Activated naive CD4-positive, alpha-beta T cell treated with anti-CD3 and anti-CD28 coated beads, Interleukin-2, amount 10 ng/mL, durations not matched to agents 7 days and 5 days (primary cell): ENCODE measurements at regions not wholly inside any gene's neighbourhood (a gene's known extent, or its start where the extent isn't known, plus 50 kb on each side); places are given as distances from the start of the nearest gene placed in this dataset.
"Not testable (repeated sequence)": the region's sequence is repeated elsewhere in the genome, so short reads cannot be mapped to it uniquely, and the experiment has no call there.

Experiments
- CTCF ChIA-PET: fragments of 350-600 bp; sonication (Branson Sonifier 250); formaldehyde crosslinking; loops from one replicate; lab custom pipeline; 2021; ENCODE audit warnings: antibody characterized with exemption; lab: Charles Lee
- DNase-seq: peaks from one replicate; pipeline ENCODE4 v3.0.0-alpha.2; 2020
- H3K27ac Mint-ChIP-seq: one replicate; pipeline ENCODE4 v1.8.0; 2021; ENCODE audit warnings: mild to moderate bottlenecking, moderate library complexity, mixed read lengths
- H3K27me3 Mint-ChIP-seq: one replicate; pipeline ENCODE4 v1.8.0; 2021; ENCODE audit warnings: mild to moderate bottlenecking, mixed read lengths
- H3K36me3 Mint-ChIP-seq: one replicate; pipeline ENCODE4 v1.8.0; 2021; ENCODE audit warnings: mixed read lengths
- H3K4me1 Mint-ChIP-seq: one replicate; pipeline ENCODE4 v1.8.0; 2021; ENCODE audit warnings: mixed read lengths
- H3K4me3 Mint-ChIP-seq: one replicate; pipeline ENCODE4 v1.8.0; 2021; ENCODE audit warnings: mild to moderate bottlenecking, moderate library complexity, mixed read lengths
- H3K9me3 Mint-ChIP-seq: one replicate; pipeline ENCODE4 v1.8.0; 2021; ENCODE audit warnings: mixed read lengths

- Mint-ChIP-seq H3K27ac (no peak overlapping the region), H3K27me3 (no peaks in the 10 kb centered on the region), H3K4me3 (no peak overlapping the region), H3K36me3 (no peaks in the 10 kb centered on the region), H3K4me1 (no peaks in the 10 kb centered on the region), H3K9me3 (no peaks in the 10 kb centered on the region)
- DNase-seq = no peak
- CTCF ChIA-PET = no interaction called here
Measured at GRCh38 chr15:100772892-100773520, 106.6 kb upstream of the ALDH1A3 start.

- H3K36me3 Mint-ChIP-seq, H3K4me1 Mint-ChIP-seq, H3K9me3 Mint-ChIP-seq, H3K4me3 Mint-ChIP-seq, DNase-seq, H3K27ac Mint-ChIP-seq, H3K27me3 Mint-ChIP-seq, CTCF ChIA-PET: not testable (repeated sequence)
Measured at GRCh38 chr15:100774044-100774443, 105.6 kb upstream of the ALDH1A3 start.

- H3K9me3 Mint-ChIP-seq = no peaks in the 10 kb centered on the region
- CTCF ChIA-PET = no interaction called here
- H3K4me1 Mint-ChIP-seq = no peaks in the 10 kb centered on the region
- no peak overlapping the region for H3K27ac Mint-ChIP-seq
- no peaks in the 10 kb centered on the region for H3K36me3 Mint-ChIP-seq
- H3K4me3 Mint-ChIP-seq = no peak overlapping the region
- DNase-seq = no peak
- H3K27me3 Mint-ChIP-seq = no peaks in the 10 kb centered on the region
Measured at GRCh38 chr15:100775581-100776185, 103.9 kb upstream of the ALDH1A3 start.

GRCh38 chr15:100777821-100778220 is 101.8 kb upstream of the ALDH1A3 start:
- Mint-ChIP-seq H3K27me3 (no peaks in the 10 kb centered on the region), H3K36me3 (no peaks in the 10 kb centered on the region), H3K4me3 (no peak overlapping the region), H3K4me1 (no peaks in the 10 kb centered on the region), H3K27ac (no peak overlapping the region), H3K9me3 (no peaks in the 10 kb centered on the region)
- no peak for DNase-seq
- CTCF ChIA-PET = no interaction called here

GRCh38 chr15:100778831-100779288 is 100.8 kb upstream of the ALDH1A3 start:
- Mint-ChIP-seq H3K9me3 (no peaks in the 10 kb centered on the region), H3K27ac (no peak overlapping the region), H3K36me3 (no peaks in the 10 kb centered on the region)

GRCh38 chr15:100779331-100780207 is 100.1 kb upstream of the ALDH1A3 start:
- Mint-ChIP-seq H3K4me1 (no peaks in the 10 kb centered on the region), H3K4me3 (no peak overlapping the region), H3K27ac (no peak overlapping the region), H3K27me3 (no peaks in the 10 kb centered on the region), H3K9me3 (no peaks in the 10 kb centered on the region), H3K36me3 (no peaks in the 10 kb centered on the region)
- CTCF ChIA-PET = no interaction called here
- DNase-seq = no peak

More at GRCh38 chr15:100778831-100779288, 100.8 kb upstream of the ALDH1A3 start:
- Mint-ChIP-seq H3K27me3 (no peaks in the 10 kb centered on the region), H3K4me3 (no peak overlapping the region), H3K4me1 (no peaks in the 10 kb centered on the region)
- no peak for DNase-seq
- CTCF ChIA-PET = no interaction called here

- Mint-ChIP-seq H3K9me3 (no peaks in the 10 kb centered on the region), H3K27ac (no peak overlapping the region), H3K36me3 (no peaks in the 10 kb centered on the region), H3K4me3 (no peak overlapping the region), H3K27me3 (no peaks in the 10 kb centered on the region), H3K4me1 (no peaks in the 10 kb centered on the region)
- CTCF ChIA-PET = no interaction called here
- no peak for DNase-seq
Measured at GRCh38 chr15:100780208-100780800, 99.3 kb upstream of the ALDH1A3 start.

GRCh38 chr15:100781061-100781960 is 98.3 kb upstream of the ALDH1A3 start:
- CTCF ChIA-PET = no interaction called here
- no peak for DNase-seq
- no peaks in the 10 kb centered on the region for H3K27me3 Mint-ChIP-seq
- H3K36me3 Mint-ChIP-seq = no peaks in the 10 kb centered on the region
- H3K27ac Mint-ChIP-seq = no peak overlapping the region
- no peaks in the 10 kb centered on the region for H3K4me1 Mint-ChIP-seq
- H3K9me3 Mint-ChIP-seq = no peaks in the 10 kb centered on the region
- H3K4me3 Mint-ChIP-seq = no peak overlapping the region

- Mint-ChIP-seq H3K4me1 (no peaks in the 10 kb centered on the region), H3K4me3 (no peak overlapping the region), H3K27me3 (no peaks in the 10 kb centered on the region), H3K27ac (no peak overlapping the region), H3K9me3 (no peaks in the 10 kb centered on the region), H3K36me3 (no peaks in the 10 kb centered on the region)
- CTCF ChIA-PET = no interaction called here
- DNase-seq = no peak
Measured at GRCh38 chr15:100781961-100782530, 97.6 kb upstream of the ALDH1A3 start.

GRCh38 chr15:100783291-100783690 is 96.3 kb upstream of the ALDH1A3 start:
- no peak overlapping the region for H3K4me3 Mint-ChIP-seq
- no peaks in the 10 kb centered on the region for H3K36me3 Mint-ChIP-seq
- no peaks in the 10 kb centered on the region for H3K27me3 Mint-ChIP-seq
- H3K4me1 Mint-ChIP-seq = no peaks in the 10 kb centered on the region
- DNase-seq = no peak
- CTCF ChIA-PET = no interaction called here
- H3K27ac Mint-ChIP-seq = no peak overlapping the region
- no peaks in the 10 kb centered on the region for H3K9me3 Mint-ChIP-seq

- Mint-ChIP-seq H3K4me1 (no peaks in the 10 kb centered on the region), H3K27me3 (no peaks in the 10 kb centered on the region), H3K27ac (no peak overlapping the region), H3K9me3 (no peaks in the 10 kb centered on the region), H3K4me3 (no peak overlapping the region), H3K36me3 (no peaks in the 10 kb centered on the region)
- CTCF ChIA-PET = no interaction called here
- no peak for DNase-seq
Measured at GRCh38 chr15:100783760-100784492, 95.7 kb upstream of the ALDH1A3 start.

- Mint-ChIP-seq H3K9me3 (no peaks in the 10 kb centered on the region), H3K27me3 (no peaks in the 10 kb centered on the region), H3K4me3 (no peak overlapping the region), H3K27ac (no peak overlapping the region), H3K4me1 (no peaks in the 10 kb centered on the region), H3K36me3 (no peaks in the 10 kb centered on the region)
- CTCF ChIA-PET = interaction anchor here (0.7 kb wide), 1 partner anchor 86 kb away, joined by 3 read pairs; no protein-coding TSS in a partner anchor
- no peak for DNase-seq
Measured at GRCh38 chr15:100784493-100785180, 95.0 kb upstream of the ALDH1A3 start.
